ENCODE measurements at regions not wholly inside any gene's neighbourhood (a gene's known extent, or its start where the extent isn't known, plus 50 kb on each side); places are given as distances from the start of the nearest gene placed in this dataset.

- no peak for DNase-seq (ENCODE audit: low spot score)
- TF ChIP-seq GABPA (IDR thresholded peaks at IDR 0.05 in 1 of 2, conservative IDR thresholded peaks at IDR 0.05 in 1 of 2) (no peak), HNF4G (IDR thresholded peaks at IDR 0.05) (no peak), NR2F2 (IDR thresholded peaks at IDR 0.05) (no peak), TAF1 (conservative IDR thresholded peaks at IDR 0.05) (no peak)
- 82% methylated on average over 4 of the region's 4 CpGs for WGBS
- no peak overlapping the region for H3K9ac ChIP-seq (ENCODE audit: low read depth in 1 of 2, low read length in 2 of 2)
- no peak overlapping the region for H3K27ac ChIP-seq (ENCODE audit: low read depth in 1 of 2, low read length in 2 of 2)
- no peak overlapping the region for H3K4me3 ChIP-seq (ENCODE audit: low read depth in 1 of 3, low read length in 3 of 3)
- no peaks in the 10 kb centered on the region for H3K9me3 ChIP-seq (ENCODE audit: control insufficient read depth in 4 of 4, low read length in 3 of 4)
- H3K27me3 ChIP-seq (ENCODE audit: control insufficient read depth in 4 of 4, insufficient read depth in 4 of 4, low read length in 3 of 4): peaks cover 0 to 3% (median 0%) of the 10 kb centered on the region in 4 donors
- H3K36me3 ChIP-seq (ENCODE audit: control insufficient read depth in 4 of 4, insufficient read depth in 3 of 4, low read depth in 1 of 4, low read length in 3 of 4): no peaks in the 10 kb centered on the region
- no peaks in the 10 kb centered on the region for H3K4me1 ChIP-seq (ENCODE audit: control insufficient read depth in 4 of 4, insufficient read depth in 4 of 4, low read length in 3 of 4)
Observed at GRCh38 chr4:14259936-14260335, 632.4 kb upstream of the BOD1L1 start.

DNA sequence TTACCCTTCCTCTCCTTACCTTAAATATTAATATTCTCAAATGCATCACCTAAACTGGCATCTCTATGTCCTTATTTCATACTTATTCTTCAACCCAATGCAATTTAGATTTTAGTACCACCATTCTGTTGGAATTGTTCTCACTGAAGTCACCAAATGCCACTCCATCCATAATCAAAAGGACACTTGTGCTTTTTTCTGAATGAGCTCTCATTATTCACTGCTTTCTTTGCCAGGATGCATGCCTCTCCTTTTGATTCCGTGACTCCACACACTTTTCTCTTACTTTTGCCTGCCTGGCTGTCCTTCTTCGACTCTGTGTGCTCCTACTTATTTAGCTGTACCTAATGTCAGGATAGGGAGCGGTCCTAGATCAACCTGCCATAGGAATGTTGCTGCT, 633.1 kb upstream of the BOD1L1 start:
- Histone ChIP-seq H3K9me3 (ENCODE audit: control insufficient read depth in 4 of 4, low read length in 3 of 4) (no peaks in the 10 kb centered on the region), H3K4me3 (ENCODE audit: low read depth in 1 of 3, low read length in 3 of 3) (no peak overlapping the region), H3K27ac (ENCODE audit: low read depth in 1 of 2, low read length in 2 of 2) (no peak overlapping the region), H3K27me3 (ENCODE audit: control insufficient read depth in 4 of 4, insufficient read depth in 4 of 4, low read length in 3 of 4) (peaks cover 0 to 4% (median 2%) of the 10 kb centered on the region in 4 donors), H3K9ac (ENCODE audit: low read depth in 1 of 2, low read length in 2 of 2) (no peak overlapping the region), H3K4me1 (ENCODE audit: control insufficient read depth in 4 of 4, insufficient read depth in 4 of 4, low read length in 3 of 4) (no peaks in the 10 kb centered on the region), H3K36me3 (ENCODE audit: control insufficient read depth in 4 of 4, insufficient read depth in 3 of 4, low read depth in 1 of 4, low read length in 3 of 4) (no peaks in the 10 kb centered on the region)
- 83% methylated on average over 3 of the region's 3 CpGs for WGBS
- TF ChIP-seq TAF1 (conservative IDR thresholded peaks at IDR 0.05): no peak
- no peak for TF ChIP-seq ATF3 (IDR thresholded peaks at IDR 0.05)
- TF ChIP-seq FOXA2 (IDR thresholded peaks at IDR 0.05): no peak
- TF ChIP-seq RAD21 (IDR thresholded peaks at IDR 0.05): no peak
- no peak for TF ChIP-seq EGR1 (IDR thresholded peaks at IDR 0.05; ENCODE audit: low read depth in 2 of 2)
- TF ChIP-seq RXRA (IDR thresholded peaks at IDR 0.05): no peak
- no peak for TF ChIP-seq CTCF (IDR thresholded peaks at IDR 0.05; ENCODE audit: low read depth, low read length, missing input control)
- TF ChIP-seq REST (IDR thresholded peaks at IDR 0.05): no peak
- TF ChIP-seq NR2F2 (IDR thresholded peaks at IDR 0.05): no peak
- TF ChIP-seq, protein P1, sequence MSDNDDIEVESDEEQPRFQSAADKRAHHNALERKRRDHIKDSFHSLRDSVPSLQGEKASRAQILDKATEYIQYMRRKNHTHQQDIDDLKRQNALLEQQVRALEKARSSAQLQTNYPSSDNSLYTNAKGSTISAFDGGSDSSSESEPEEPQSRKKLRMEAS (IDR thresholded peaks at IDR 0.05): no peak
- no peak for TF ChIP-seq JUND (IDR thresholded peaks at IDR 0.05)
- TF ChIP-seq HNF4G (IDR thresholded peaks at IDR 0.05): no peak
- no peak for TF ChIP-seq ZBTB33 (IDR thresholded peaks at IDR 0.05)
- no peak for TF ChIP-seq SP1 (IDR thresholded peaks at IDR 0.05)
- TF ChIP-seq YY1 (IDR thresholded peaks at IDR 0.05): no peak
- TF ChIP-seq FOXA1 (IDR thresholded peaks at IDR 0.05): no peak
- no peak for TF ChIP-seq GABPA (IDR thresholded peaks at IDR 0.05 in 1 of 2, conservative IDR thresholded peaks at IDR 0.05 in 1 of 2)
- no peak for DNase-seq (ENCODE audit: low spot score)

Measured in liver (tissue), 8 donors.